Sigmoid colon (tissue), 6 donors: ENCODE measurements at regions not wholly inside any gene's neighbourhood (a gene's known extent, or its start where the extent isn't known, plus 50 kb on each side); places are given as distances from the start of the nearest gene placed in this dataset.

Experiments
- DNase-seq: peaks from one replicate; pipeline ENCODE4 v3.0.0-alpha.2; 2019
- H3K27ac ChIP-seq, 4 donors: fragments of 200-600 bp; sonication (generic); one replicate each; pipeline ENCODE4 v1.5.1; 2016 to 2019; ENCODE audit warnings: mild to moderate bottlenecking in 1 of 4
- H3K27me3 ChIP-seq, 3 donors: fragments of 200-600 bp; sonication (generic); one replicate each; pipeline ENCODE4 v1.5.1; 2019; ENCODE audit warnings: mild to moderate bottlenecking in 1 of 3
- H3K36me3 ChIP-seq, 4 donors: fragments of 200-600 bp; sonication (generic); one replicate each; pipeline ENCODE4 v1.5.1; 2016 to 2019
- H3K4me1 ChIP-seq, 4 donors: fragments of 200-600 bp; sonication (generic); one replicate each; pipeline ENCODE4 v1.5.1; 2017 to 2019
- H3K4me3 ChIP-seq, 4 donors: fragments of 200-600 bp; sonication (generic); one replicate each; pipeline ENCODE4 v1.5.1; 2017 to 2019; ENCODE audit warnings: mild to moderate bottlenecking in 2 of 4, moderate library complexity in 1 of 4
- H3K9me3 ChIP-seq, 4 donors: fragments of 200-600 bp in 3 of 4; sonication (generic) in 3 of 4; one replicate each; pipeline versions ENCODE4 v1.5.1 to v1.6.1; 2013 to 2019
- CTCF ChIP-seq, 4 experiments: fragments of 450-650 bp in 3 of 4; fragments of 200-600 bp in 1 of 4; IDR thresholded peaks; one replicate each; pipeline ENCODE4 v1.5.1; 2016 to 2019; ENCODE audit warnings: antibody characterized with exemption in 4 of 4, mild to moderate bottlenecking in 3 of 4, moderate library complexity in 2 of 4
- EP300 ChIP-seq, 4 donors: sonication (generic); formaldehyde crosslinking; IDR thresholded peaks; one replicate each; pipeline ENCODE4 v1.6.1; 2017; ENCODE audit warnings: antibody characterized with exemption in 4 of 4
- POLR2A ChIP-seq, 2 donors: fragments of 450-650 bp; IDR thresholded peaks; one replicate each; pipeline ENCODE4 v1.6.1; 2016; ENCODE audit warnings: antibody characterized with exemption in 2 of 2, mild to moderate bottlenecking in 2 of 2, moderate library complexity in 2 of 2
- POLR2AphosphoS5 ChIP-seq, 4 donors: sonication (generic); formaldehyde crosslinking; IDR thresholded peaks; one replicate each; pipeline ENCODE4 v1.6.1; 2017; ENCODE audit warnings: antibody characterized with exemption in 4 of 4
- WGBS, 2 donors: extraction: QIAGEN DNeasy Blood & Tissue Kit; methylation state at CpG; one replicate each; pipeline ENCODE4 v1.1.7; 2013; 5-methylcytosine and 5-hydroxymethylcytosine counted together
- intact Hi-C: fragments of 100-400 bp; cut with DNase I; formaldehyde crosslinking; loops from one replicate; pipeline ENCODE4 v1.15.1; 2023
- donor health status: healthy with polysubstance abuse.
- donor health status: healthy.

GRCh38 chr9:38311382-38312270, 80.9 kb upstream of the ALDH1B1 start:
- intact Hi-C loops, result no loop called here
- TF ChIP-seq POLR2A (IDR thresholded peaks at IDR 0.05), result no peak
- TF ChIP-seq EP300 (IDR thresholded peaks at IDR 0.05), result no peak
- TF ChIP-seq POLR2AphosphoS5 (IDR thresholded peaks at IDR 0.05), result no peak
- no peak for TF ChIP-seq CTCF (IDR thresholded peaks at IDR 0.05)
- H3K27ac ChIP-seq, result peak overlapping the region in 3 of 4 donors; percentile 16 to 67 (median 20)

DNA sequence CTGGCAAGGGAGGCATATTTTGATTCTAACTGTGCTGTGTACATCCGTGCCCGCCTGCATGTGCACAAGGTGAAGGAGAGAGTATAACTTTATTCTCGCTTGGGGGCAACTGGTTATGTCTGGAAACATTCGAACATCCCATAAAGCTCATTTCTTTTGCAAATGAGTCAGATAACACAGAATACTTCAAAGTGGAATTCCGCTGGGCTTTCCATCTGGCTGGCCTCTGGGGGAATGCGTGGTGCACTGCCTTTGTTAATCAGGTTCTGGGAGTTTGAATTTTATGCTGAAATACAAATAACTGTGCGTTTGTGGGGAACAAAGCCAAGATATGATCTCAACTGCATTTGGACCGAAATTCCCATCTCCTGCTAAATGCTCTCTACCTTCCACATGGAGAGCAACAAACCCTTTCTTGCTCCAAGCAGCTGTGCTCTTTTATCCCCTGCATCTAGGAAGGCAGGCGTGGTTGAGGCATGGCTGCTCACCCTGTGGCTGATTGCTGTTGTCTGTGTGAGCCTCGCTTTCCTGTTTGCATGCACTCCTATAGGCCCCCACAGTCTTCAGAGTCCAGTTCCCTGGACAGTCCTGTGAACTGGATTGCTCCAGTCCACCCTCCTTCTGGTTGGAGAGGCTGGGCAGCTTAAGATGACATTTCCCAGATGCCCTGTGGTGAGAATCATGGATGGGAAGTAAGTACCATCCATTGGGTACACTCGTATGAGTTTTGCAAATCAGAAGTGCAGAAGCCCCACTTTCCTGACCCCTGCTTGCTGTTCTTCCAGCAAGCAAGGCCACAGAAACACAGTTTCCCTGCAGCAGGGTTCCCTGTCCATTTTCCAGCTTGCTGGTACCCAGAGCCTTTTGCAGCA, 82.9 kb upstream of the ALDH1B1 start:
- Histone ChIP-seq H3K27me3 (no peaks in the 10 kb centered on the region), H3K4me1 (peaks cover 0 to 29% (median 17%) of the 10 kb centered on the region in 4 donors), H3K27ac (peak overlapping the region in 1 of 4 donors; percentile 36), H3K4me3 (no peak overlapping the region), H3K9me3 (no peaks in the 10 kb centered on the region), H3K36me3 (no peaks in the 10 kb centered on the region)
- no peak for TF ChIP-seq CTCF (IDR thresholded peaks at IDR 0.05)
- no peak for TF ChIP-seq POLR2AphosphoS5 (IDR thresholded peaks at IDR 0.05)
- no peak for TF ChIP-seq POLR2A (IDR thresholded peaks at IDR 0.05)
- no peak for TF ChIP-seq EP300 (IDR thresholded peaks at IDR 0.05)
- WGBS, 2 donors, result 66 to 69% methylated on average over 11 of the region's 11 CpGs
- intact Hi-C loops, result no loop called here
- DNase-seq, result no peak

More at GRCh38 chr9:38311382-38312270, 80.9 kb upstream of the ALDH1B1 start:
- H3K27me3 ChIP-seq, result no peaks in the 10 kb centered on the region
- H3K9me3 ChIP-seq, result no peaks in the 10 kb centered on the region
- 46 to 59% methylated on average over 16 of the region's 16 CpGs for WGBS, 2 donors
- peak overlapping the region in 1 of 4 donors; percentile 11 for H3K4me3 ChIP-seq
- H3K36me3 ChIP-seq, result no peaks in the 10 kb centered on the region
- DNase-seq, result no peak
- H3K4me1 ChIP-seq, result peaks cover 0 to 29% (median 17%) of the 10 kb centered on the region in 4 donors

GRCh38 chr9:38308136-38308535, 84.4 kb upstream of the ALDH1B1 start:
- Histone ChIP-seq H3K4me1 (peaks cover 0 to 29% (median 17%) of the 10 kb centered on the region in 4 donors), H3K27ac (no peak overlapping the region), H3K9me3 (no peaks in the 10 kb centered on the region), H3K27me3 (no peaks in the 10 kb centered on the region), H3K36me3 (no peaks in the 10 kb centered on the region), H3K4me3 (no peak overlapping the region)
- intact Hi-C loops, result no loop called here
- DNase-seq, result no peak
- WGBS, 2 donors, result 89 to 92% methylated on average over 4 of the region's 4 CpGs
- no peak for TF ChIP-seq POLR2A (IDR thresholded peaks at IDR 0.05)
- TF ChIP-seq POLR2AphosphoS5 (IDR thresholded peaks at IDR 0.05), result no peak
- TF ChIP-seq CTCF (IDR thresholded peaks at IDR 0.05), result no peak
- TF ChIP-seq EP300 (IDR thresholded peaks at IDR 0.05), result no peak

DNA sequence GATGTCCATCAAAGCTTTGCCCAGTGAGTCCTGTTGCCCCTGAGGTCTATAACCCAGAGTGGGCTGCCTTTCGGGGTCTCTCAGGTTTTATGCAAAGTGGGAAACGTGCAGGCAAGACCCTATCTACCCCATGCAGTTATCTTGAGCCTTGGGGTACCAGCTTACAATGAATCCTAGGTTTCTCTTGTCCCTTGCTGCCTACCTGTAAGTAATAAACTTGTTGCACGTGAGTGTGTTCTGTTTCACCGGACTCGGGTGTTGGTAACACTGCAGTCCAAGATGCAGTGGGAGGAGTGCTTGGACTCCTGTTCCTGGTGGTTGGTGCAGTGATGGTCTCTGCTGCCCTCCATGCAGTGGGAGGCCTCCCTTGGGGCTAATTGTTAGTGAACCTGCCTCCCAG, 85.6 kb upstream of the ALDH1B1 start:
- H3K4me1 ChIP-seq, result peaks cover 0 to 28% (median 17%) of the 10 kb centered on the region in 4 donors
- no peaks in the 10 kb centered on the region for H3K36me3 ChIP-seq
- no peak overlapping the region for H3K27ac ChIP-seq
- H3K9me3 ChIP-seq, result no peaks in the 10 kb centered on the region
- no peak overlapping the region for H3K4me3 ChIP-seq
- no peaks in the 10 kb centered on the region for H3K27me3 ChIP-seq
- intact Hi-C loops, result no loop called here
- DNase-seq, result no peak
- WGBS, 2 donors, result 90% methylated on average over 5 of the region's 5 CpGs
- TF ChIP-seq POLR2AphosphoS5 (IDR thresholded peaks at IDR 0.05) (no peak), EP300 (IDR thresholded peaks at IDR 0.05) (no peak)

DNA sequence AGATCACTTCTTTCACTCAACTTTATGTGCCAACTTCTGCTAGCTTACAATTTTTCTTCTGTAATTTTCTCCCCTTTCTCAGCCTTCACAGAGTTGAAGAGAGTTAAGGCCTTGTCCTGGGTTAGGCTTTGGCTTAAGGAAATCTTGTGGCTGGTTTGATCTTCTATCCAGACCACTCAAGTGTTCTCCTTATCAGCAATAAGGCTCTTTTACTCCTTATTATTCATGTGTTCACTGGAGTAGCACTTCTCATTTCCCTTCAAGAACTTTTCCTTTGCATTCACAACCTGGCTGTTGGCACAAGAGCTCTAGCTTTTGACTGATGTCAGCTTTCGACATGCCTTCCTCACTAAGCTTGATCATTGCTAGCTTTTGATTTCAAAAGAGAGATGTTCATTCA, 86.9 kb upstream of the ALDH1B1 start:
- Histone ChIP-seq H3K27me3 (no peaks in the 10 kb centered on the region), H3K9me3 (no peaks in the 10 kb centered on the region), H3K27ac (no peak overlapping the region), H3K4me1 (peaks cover 0 to 15% (median 7%) of the 10 kb centered on the region in 4 donors), H3K4me3 (no peak overlapping the region), H3K36me3 (no peaks in the 10 kb centered on the region)
- intact Hi-C loops, result no loop called here
- TF ChIP-seq POLR2AphosphoS5 (IDR thresholded peaks at IDR 0.05), result no peak
- no peak for TF ChIP-seq POLR2A (IDR thresholded peaks at IDR 0.05)
- TF ChIP-seq CTCF (IDR thresholded peaks at IDR 0.05), result no peak
- no peak for TF ChIP-seq EP300 (IDR thresholded peaks at IDR 0.05)
- 95 to 98% methylated on average over 1 of the region's 1 CpG for WGBS, 2 donors
- DNase-seq, result no peak
